PC-9 (cell line): ENCODE measurements at regions not wholly inside any gene's neighbourhood (a gene's known extent, or its start where the extent isn't known, plus 50 kb on each side); places are given as distances from the start of the nearest gene placed in this dataset.

Experiments used
- EZH2 ChIP-seq: fragments of 200-600 bp; sonication (generic); IDR thresholded peaks from 2 replicates; pipeline ENCODE4 v1.8.0; 2017; ENCODE audit warnings: antibody characterized with exemption, low read depth
- TF ChIP-seq, protein P1 (sequence below): fragments of 200-600 bp; sonication (generic); conservative IDR thresholded peaks from 2 replicates; pipeline ENCODE4 v1.6.1; 2017; ENCODE audit warnings: mixed run types, antibody characterized with exemption, mild to moderate bottlenecking, moderate library complexity

DNA sequence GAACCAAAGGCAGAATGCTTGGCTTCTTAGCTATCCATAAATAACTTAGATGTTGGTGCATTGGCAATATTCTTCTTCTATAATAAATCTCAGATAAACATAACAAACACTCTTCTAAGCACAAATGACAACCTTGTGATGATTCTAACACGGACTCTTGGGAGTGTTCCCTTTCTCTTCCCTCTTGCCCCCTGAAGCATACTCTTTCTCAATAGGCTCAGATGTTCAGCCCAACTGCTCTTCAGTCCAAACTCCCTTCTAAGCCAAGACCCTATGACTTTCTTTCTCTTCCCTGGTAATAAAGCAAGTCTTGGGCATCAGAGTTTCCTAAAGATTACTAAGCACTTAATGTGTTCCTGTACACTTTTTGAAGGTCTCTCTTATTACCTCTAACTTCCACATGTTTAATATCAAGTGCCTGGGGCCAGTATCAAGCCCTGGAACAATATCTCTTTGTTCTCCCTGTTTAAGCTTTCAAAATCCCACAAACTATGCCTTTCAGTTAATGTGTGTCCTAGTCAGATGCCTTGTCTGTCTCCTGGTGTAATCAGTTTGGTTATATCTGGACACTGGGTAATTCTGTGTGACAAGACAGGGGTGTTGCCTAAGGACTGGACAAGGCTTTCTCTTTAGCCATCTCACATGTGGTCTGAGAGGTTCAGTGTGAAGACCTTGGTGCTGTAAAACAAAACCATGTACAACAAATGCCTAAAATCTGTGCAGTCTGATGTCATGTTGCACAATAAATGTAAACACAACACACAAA, 92.9 kb upstream of the IVNS1ABP start:
- TF ChIP-seq, protein P1, sequence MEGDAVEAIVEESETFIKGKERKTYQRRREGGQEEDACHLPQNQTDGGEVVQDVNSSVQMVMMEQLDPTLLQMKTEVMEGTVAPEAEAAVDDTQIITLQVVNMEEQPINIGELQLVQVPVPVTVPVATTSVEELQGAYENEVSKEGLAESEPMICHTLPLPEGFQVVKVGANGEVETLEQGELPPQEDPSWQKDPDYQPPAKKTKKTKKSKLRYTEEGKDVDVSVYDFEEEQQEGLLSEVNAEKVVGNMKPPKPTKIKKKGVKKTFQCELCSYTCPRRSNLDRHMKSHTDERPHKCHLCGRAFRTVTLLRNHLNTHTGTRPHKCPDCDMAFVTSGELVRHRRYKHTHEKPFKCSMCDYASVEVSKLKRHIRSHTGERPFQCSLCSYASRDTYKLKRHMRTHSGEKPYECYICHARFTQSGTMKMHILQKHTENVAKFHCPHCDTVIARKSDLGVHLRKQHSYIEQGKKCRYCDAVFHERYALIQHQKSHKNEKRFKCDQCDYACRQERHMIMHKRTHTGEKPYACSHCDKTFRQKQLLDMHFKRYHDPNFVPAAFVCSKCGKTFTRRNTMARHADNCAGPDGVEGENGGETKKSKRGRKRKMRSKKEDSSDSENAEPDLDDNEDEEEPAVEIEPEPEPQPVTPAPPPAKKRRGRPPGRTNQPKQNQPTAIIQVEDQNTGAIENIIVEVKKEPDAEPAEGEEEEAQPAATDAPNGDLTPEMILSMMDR = no peak
- TF ChIP-seq EZH2 = no peak
